T-helper 17 cell (primary cell): ENCODE measurements at regions not wholly inside any gene's neighbourhood (a gene's known extent, or its start where the extent isn't known, plus 50 kb on each side); places are given as distances from the start of the nearest gene placed in this dataset.
"Not testable (repeated sequence)": the region's sequence is repeated elsewhere in the genome, so short reads cannot be mapped to it uniquely, and the experiment has no call there.

ENCODE experiments used
- ATAC-seq: fragments of 150-1000 bp; cut with Tn5 transposase; 2 replicates; pipeline ENCODE4 v1.10.0; 2021; ENCODE audit warnings: mild to moderate bottlenecking, moderate library complexity
- DNase-seq, 3 donors: peaks; one replicate each; pipeline versions ENCODE4 v3.0.0 to v3.0.0-alpha.2; 2020 to 2021
- H3K9me3 ChIP-seq: one replicate; pipeline ENCODE4 v1.7.0; 2013; ENCODE audit warnings: low read length, mild to moderate bottlenecking; ENCODE audit not compliant: control insufficient read depth, poor library complexity, severe bottlenecking
- H3K27ac Mint-ChIP-seq: one replicate; pipeline ENCODE4 v1.8.0; 2022; ENCODE audit warnings: mild to moderate bottlenecking, moderate library complexity, mixed read lengths
- H3K27me3 Mint-ChIP-seq: one replicate; pipeline ENCODE4 v1.8.0; 2022; ENCODE audit warnings: mixed read lengths
- H3K36me3 Mint-ChIP-seq: one replicate; pipeline ENCODE4 v1.8.0; 2022; ENCODE audit warnings: low read depth, mixed read lengths
- H3K4me1 Mint-ChIP-seq: one replicate; pipeline ENCODE4 v1.8.0; 2022; ENCODE audit warnings: mild to moderate bottlenecking, mixed read lengths
- H3K4me3 Mint-ChIP-seq: one replicate; pipeline ENCODE4 v1.8.0; 2022; ENCODE audit warnings: mild to moderate bottlenecking, moderate library complexity, mixed read lengths

DNA sequence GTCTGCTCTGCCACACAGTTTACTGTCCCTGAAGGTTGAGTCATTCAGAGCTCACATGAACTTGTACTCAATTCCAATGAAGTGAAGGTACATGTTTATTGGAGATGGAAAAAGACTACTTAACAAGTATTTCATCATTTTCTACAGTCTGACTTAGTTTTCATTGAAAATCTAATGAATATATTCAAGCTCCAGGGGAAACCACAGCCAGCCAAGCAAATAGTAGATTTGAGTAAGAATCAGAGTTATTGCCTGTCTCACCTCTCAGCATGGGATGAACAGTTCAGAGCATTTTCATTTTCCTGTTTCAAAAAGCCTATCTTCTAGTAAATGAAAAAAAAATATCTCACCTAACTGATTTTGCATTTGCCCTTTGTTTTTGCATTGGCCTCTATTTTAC lies 1249.4 kb upstream of the DIAPH2 start:
- DNase-seq (no peak), ATAC-seq (no peak)
- no peaks in the 10 kb centered on the region for H3K9me3 ChIP-seq
- no peak overlapping the region for H3K4me3 Mint-ChIP-seq
- no peaks in the 10 kb centered on the region for H3K27me3 Mint-ChIP-seq
- H3K36me3 Mint-ChIP-seq = no peaks in the 10 kb centered on the region
- H3K27ac Mint-ChIP-seq = no peak overlapping the region
- H3K4me1 Mint-ChIP-seq = no peaks in the 10 kb centered on the region

DNA sequence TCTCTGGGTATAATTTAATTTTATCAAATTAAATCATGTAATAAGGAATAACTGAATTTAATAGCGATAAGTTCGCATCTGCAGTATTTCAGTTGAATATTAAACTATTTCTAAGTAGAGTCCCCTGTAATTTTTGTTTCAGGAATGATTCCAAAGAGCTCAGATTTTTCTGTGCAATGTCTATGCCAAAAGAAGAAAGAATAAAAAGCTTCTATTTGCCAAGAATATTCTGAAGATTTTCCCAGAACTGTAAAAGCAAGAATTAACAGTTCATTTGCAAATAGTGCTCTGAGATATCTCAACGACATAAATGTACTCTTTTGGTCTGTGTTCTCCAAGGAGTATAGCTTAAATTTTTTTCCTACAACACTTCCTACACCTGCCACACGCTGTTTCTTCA lies 1242.8 kb upstream of the DIAPH2 start:
- H3K4me1 Mint-ChIP-seq = no peaks in the 10 kb centered on the region
- no peaks in the 10 kb centered on the region for H3K36me3 Mint-ChIP-seq

DNA sequence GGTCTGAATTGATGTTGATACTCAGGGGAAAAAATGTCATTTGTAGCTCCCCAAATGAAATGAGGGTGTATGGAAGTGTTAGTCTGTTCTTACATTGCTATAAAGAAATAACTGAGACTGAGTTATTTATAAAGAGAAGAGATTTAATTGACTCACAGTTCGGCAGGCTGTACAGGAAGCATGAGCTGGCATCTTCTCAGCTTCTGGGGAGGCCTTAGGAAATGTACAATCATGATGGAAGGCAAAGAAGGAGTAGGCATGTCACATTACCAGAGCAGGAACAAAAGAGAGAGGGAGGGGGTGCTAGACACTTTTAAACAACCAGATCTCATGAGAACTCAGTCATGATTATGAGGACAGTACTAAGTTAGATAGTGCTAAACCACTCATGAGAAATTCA lies 1199.9 kb upstream of the DIAPH2 start:
- Mint-ChIP-seq H3K27me3 (no peaks in the 10 kb centered on the region), H3K36me3 (no peaks in the 10 kb centered on the region), H3K4me1 (no peaks in the 10 kb centered on the region), H3K27ac (no peak overlapping the region), H3K4me3 (no peak overlapping the region)
- H3K9me3 ChIP-seq = no peaks in the 10 kb centered on the region
- ATAC-seq (no peak), DNase-seq (no peak)

More for the DNA sequence above, 1242.8 kb upstream of the DIAPH2 start:
- no peaks in the 10 kb centered on the region for H3K27me3 Mint-ChIP-seq
- H3K27ac Mint-ChIP-seq = no peak overlapping the region
- ATAC-seq (no peak), DNase-seq (no peak)
- no peak overlapping the region for H3K4me3 Mint-ChIP-seq
- no peaks in the 10 kb centered on the region for H3K9me3 ChIP-seq

DNA sequence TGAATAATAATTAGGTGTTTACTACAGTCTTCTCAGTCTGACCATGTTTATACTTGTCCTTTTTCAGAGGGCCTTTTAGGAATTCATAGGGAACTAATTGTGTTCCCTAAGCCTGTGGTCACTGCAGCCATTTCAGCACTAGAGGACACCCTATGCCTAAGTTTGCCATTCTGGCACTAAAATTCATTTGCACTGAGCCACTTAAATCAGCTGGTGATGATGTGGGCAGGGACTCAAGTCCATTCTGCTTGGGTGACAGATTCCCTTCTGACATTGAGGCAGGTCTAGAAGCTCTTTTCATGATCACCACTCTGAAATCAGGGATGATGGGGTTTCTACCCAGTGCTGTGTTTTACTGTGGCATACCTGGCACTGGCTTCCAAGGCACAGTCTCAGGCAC lies 1178.9 kb upstream of the DIAPH2 start:
- no peaks in the 10 kb centered on the region for H3K36me3 Mint-ChIP-seq
- no peaks in the 10 kb centered on the region for H3K27me3 Mint-ChIP-seq
- H3K4me3 Mint-ChIP-seq = no peak overlapping the region
- H3K4me1 Mint-ChIP-seq = no peaks in the 10 kb centered on the region
- ATAC-seq (no peak), DNase-seq (no peak)
- no peaks in the 10 kb centered on the region for H3K9me3 ChIP-seq
- H3K27ac Mint-ChIP-seq = no peak overlapping the region

DNA sequence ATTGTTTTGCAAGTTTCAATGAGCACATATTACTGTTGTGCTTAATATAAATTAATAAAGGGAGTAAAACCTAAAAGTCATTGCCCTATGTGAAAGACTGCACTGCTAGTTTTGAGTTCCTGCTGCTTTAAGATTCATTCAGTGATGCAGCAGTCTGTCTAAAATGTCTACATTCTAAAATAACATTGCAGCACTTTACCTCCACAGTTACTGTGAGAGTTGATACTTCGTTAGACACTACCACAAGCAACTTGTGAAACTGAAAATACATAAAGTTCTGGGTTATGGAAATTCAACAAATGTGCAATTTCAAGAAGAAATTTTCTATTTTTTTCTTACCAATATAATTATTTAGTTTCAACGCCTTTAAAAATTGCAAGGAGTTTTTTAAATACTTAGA lies 1175.2 kb upstream of the DIAPH2 start:
- H3K36me3 Mint-ChIP-seq = no peaks in the 10 kb centered on the region
- H3K4me3 Mint-ChIP-seq = no peak overlapping the region
- no peak overlapping the region for H3K27ac Mint-ChIP-seq
- H3K27me3 Mint-ChIP-seq = no peaks in the 10 kb centered on the region
- H3K4me1 Mint-ChIP-seq = no peaks in the 10 kb centered on the region
- no peaks in the 10 kb centered on the region for H3K9me3 ChIP-seq
- DNase-seq (no peak), ATAC-seq (no peak)

DNA sequence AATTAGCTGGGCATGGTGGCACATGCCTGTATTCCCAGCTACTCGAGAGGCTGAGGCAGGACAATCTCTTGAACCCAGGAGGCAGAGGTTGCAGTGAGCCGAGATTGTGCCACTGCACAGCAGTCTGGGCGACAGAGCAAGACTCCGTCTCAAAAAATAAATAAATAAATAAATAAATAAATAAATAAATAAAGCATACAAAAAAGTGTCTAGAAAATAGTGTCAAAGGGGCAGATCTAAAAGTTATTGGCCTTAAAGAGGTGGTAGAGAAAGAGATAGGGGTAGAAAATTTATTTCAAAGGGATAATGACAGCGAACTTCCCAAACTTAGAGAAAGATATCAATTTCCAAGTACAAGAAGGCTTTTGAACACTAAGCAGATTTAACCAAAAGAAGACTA lies 1160.6 kb upstream of the DIAPH2 start:
- not testable (repeated sequence) for H3K4me3 Mint-ChIP-seq, H3K9me3 ChIP-seq, DNase-seq, H3K27ac Mint-ChIP-seq, ATAC-seq, H3K4me1 Mint-ChIP-seq, H3K27me3 Mint-ChIP-seq, H3K36me3 Mint-ChIP-seq

DNA sequence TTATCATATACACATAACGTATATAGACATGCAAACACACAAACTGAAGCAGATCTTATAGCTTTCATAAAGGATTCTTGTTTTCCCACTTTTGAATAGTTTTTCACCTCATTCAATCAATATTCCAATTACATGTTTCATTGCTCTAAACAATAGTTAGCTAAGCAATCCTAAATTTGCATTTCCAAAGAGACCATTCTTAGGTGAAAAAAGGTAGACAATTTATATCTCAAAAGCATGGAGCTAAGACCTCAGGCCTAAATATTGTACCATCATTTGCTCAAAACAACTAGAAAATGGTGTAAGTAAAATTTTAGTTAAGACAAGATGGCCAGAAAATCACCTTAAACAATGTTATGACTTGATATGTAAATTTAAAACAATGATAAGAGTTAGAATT lies 1148.5 kb upstream of the DIAPH2 start:
- Mint-ChIP-seq H3K4me3 (no peak overlapping the region), H3K4me1 (no peaks in the 10 kb centered on the region), H3K27ac (no peak overlapping the region), H3K36me3 (no peaks in the 10 kb centered on the region), H3K27me3 (no peaks in the 10 kb centered on the region)
- no peak for DNase-seq
- no peaks in the 10 kb centered on the region for H3K9me3 ChIP-seq
- no peak for ATAC-seq

DNA sequence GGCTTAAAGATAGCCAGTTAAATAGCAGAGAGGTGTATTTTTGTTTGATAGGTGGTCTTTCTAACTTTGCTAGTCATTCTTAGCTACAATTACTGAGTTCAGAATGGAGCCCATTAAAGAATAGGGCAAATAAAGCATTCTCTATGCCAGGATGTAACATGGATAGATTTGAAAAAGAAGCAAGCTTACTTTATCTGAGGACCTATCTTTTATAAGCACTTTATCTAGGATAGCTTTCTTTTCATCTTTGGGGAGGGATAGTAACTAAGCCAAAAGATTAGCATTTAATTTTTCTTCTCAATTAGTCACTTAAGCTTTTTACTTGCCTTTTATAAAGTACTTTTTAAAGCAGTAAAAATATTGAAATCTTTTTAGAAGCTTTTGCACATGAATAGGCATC lies 1148.0 kb upstream of the DIAPH2 start:
- ATAC-seq (no peak), DNase-seq (no peak)
- Mint-ChIP-seq H3K27me3 (no peaks in the 10 kb centered on the region), H3K4me1 (no peaks in the 10 kb centered on the region), H3K27ac (no peak overlapping the region), H3K36me3 (no peaks in the 10 kb centered on the region), H3K4me3 (no peak overlapping the region)
- H3K9me3 ChIP-seq = no peaks in the 10 kb centered on the region

DNA sequence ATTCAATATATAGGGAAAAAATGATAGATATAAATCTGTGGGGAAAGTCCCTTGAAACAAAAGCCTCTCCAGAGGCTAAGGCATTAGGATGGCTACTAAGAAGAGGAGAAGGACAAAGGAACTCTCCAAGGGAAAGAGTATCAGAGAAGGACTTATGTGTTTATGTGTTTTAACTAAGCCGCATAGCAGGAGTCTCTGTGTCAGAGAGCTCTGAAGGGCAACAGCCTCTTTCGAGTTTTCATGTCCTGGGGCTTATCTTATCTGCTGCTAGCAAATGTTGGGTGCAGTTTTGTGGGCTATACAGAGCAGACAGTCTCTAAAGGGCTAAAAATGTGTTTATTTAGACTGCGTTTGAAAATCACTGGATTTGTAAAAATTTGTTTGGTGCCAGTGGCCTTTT lies 1145.6 kb upstream of the DIAPH2 start:
- H3K4me3 Mint-ChIP-seq = no peak overlapping the region
- DNase-seq (no peak), ATAC-seq (no peak)
- H3K27ac Mint-ChIP-seq = no peak overlapping the region
- H3K27me3 Mint-ChIP-seq = no peaks in the 10 kb centered on the region
- no peaks in the 10 kb centered on the region for H3K4me1 Mint-ChIP-seq
- no peaks in the 10 kb centered on the region for H3K36me3 Mint-ChIP-seq
- H3K9me3 ChIP-seq = no peaks in the 10 kb centered on the region

DNA sequence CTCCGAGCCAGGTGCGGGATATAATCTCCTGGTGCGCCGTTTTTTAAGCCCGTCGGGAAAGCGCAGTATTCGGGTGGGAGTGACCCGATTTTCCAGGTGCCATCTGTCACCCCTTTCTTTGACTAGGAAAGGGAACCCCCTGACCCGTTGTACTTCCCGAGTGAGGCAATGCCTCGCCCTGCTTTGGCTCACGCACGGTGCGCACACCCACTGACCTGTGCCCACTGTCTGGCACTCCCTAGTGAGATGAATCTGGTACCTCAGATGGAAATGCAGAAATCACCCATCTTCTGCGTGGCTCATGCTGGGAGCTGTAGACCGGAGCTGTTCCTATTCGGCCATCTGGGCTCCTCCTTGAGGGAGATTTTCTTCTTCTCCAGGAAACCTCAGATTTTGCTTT lies 1135.1 kb upstream of the DIAPH2 start:
- H3K27ac Mint-ChIP-seq, ATAC-seq, DNase-seq, H3K36me3 Mint-ChIP-seq, H3K27me3 Mint-ChIP-seq, H3K4me3 Mint-ChIP-seq, H3K4me1 Mint-ChIP-seq, H3K9me3 ChIP-seq: not testable (repeated sequence)

DNA sequence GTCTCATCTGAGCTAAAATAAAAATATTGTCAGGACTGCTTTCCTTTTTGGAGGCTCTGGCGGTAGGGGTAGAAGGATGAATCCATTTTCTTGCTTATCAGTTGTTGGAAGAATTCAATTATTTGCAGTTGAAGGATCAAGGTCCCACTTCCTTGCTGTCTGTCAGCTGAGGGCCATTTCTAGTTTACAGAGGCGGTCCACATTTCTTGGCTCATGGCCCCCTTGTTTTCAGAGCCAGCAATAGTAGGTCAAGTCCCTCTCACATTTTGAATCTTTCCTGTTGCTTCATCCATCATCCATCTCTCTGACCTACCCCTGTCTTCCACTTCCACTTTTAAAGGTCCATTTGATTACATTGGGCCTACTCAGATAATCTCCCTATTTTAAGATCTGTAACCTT lies 1099.3 kb upstream of the DIAPH2 start:
- ATAC-seq = no peak
- H3K9me3 ChIP-seq = no peaks in the 10 kb centered on the region
- H3K27ac Mint-ChIP-seq = no peak overlapping the region
- no peaks in the 10 kb centered on the region for H3K36me3 Mint-ChIP-seq
- no peak overlapping the region for H3K4me3 Mint-ChIP-seq
- DNase-seq = no peak
- H3K4me1 Mint-ChIP-seq = no peaks in the 10 kb centered on the region
- no peaks in the 10 kb centered on the region for H3K27me3 Mint-ChIP-seq

DNA sequence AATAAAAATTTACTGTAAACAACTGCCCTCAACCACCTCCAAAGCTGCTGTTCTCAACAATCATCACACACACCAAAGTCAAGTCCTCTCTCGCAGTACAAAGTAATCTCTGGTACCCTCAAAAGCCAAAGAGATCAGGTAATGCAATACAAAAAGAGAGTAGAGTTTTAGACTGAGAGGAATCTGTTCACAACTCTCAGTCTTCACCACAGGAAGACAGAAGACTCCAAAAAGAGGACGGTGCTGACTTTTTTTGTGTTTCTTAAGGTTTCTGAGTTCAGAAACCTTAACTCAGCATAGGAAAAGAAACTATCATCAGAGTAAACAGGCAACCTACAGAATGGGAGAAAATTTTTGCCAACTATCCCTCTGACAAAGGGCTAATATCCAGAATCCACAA lies 1072.3 kb upstream of the DIAPH2 start:
- no peak for DNase-seq
- no peak overlapping the region for H3K27ac Mint-ChIP-seq
- H3K4me1 Mint-ChIP-seq = no peaks in the 10 kb centered on the region
- no peak overlapping the region for H3K4me3 Mint-ChIP-seq
- no peaks in the 10 kb centered on the region for H3K27me3 Mint-ChIP-seq
- ATAC-seq = no peak
- no peaks in the 10 kb centered on the region for H3K36me3 Mint-ChIP-seq
- no peaks in the 10 kb centered on the region for H3K9me3 ChIP-seq

DNA sequence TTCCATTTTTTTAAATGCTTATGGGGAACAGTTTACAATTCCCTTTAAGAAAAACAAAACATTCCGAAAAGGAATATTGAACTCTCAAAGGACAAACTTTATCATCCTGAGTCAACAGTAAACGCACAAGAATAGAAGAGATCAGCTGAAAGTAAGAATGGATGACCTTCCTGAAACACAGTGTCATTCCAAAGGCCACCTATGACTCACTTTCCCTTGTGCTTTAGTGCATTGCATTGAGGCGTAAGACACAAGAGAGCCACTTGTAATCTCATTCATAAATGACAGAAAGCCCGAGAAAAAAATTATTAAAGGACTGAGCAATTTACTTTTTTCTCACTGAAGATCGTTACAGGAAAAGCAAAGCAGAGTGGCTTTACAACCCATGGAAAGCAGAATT lies 1062.4 kb upstream of the DIAPH2 start:
- DNase-seq (no peak), ATAC-seq (no peak)
- Mint-ChIP-seq H3K4me3 (no peak overlapping the region), H3K4me1 (no peaks in the 10 kb centered on the region), H3K36me3 (no peaks in the 10 kb centered on the region), H3K27ac (no peak overlapping the region), H3K27me3 (no peaks in the 10 kb centered on the region)
- no peaks in the 10 kb centered on the region for H3K9me3 ChIP-seq

DNA sequence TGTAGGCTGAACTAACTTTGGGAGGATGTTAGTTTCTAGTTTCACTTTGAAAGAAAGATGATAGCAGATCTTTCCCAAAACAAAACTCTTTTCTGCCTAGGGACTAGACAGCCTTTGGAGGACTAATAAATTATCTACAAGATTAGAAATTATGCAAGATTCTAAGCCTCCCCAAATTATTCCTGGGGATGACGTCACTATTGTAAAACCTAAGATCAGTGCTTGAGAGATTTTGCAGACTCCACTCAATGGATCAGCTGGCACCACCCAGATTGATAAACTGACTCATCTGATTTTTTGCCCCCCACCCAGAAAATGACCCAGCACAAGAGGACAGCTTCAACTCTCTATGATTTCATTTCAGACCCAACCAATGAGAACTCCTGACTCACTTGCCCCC lies 1057.9 kb upstream of the DIAPH2 start:
- no peak for DNase-seq
- Mint-ChIP-seq H3K4me1 (no peaks in the 10 kb centered on the region), H3K27ac (no peak overlapping the region), H3K36me3 (no peaks in the 10 kb centered on the region), H3K27me3 (no peaks in the 10 kb centered on the region), H3K4me3 (no peak overlapping the region)
- no peak for ATAC-seq
- H3K9me3 ChIP-seq = no peaks in the 10 kb centered on the region

DNA sequence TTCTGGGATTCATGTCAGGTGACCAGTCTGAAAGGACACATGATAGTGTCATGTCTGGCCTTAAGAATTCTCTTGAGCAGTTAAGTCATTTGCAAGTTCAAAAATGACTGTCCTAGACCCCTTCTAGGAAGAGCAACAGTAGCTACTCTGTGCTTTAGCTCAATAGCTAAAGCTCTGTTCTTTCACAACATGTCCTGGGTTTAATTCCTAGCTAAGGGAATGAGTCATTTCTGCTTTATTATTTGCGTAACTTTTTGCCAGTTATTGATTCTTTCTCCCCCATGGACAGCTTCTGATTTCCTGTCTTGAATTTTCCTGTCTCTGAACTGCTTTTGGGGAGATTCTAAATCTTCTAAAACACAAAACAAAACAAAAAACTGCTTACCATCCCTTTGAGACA lies 1055.8 kb upstream of the DIAPH2 start:
- Mint-ChIP-seq H3K36me3 (no peaks in the 10 kb centered on the region), H3K4me1 (no peaks in the 10 kb centered on the region), H3K27ac (no peak overlapping the region), H3K4me3 (no peak overlapping the region), H3K27me3 (no peaks in the 10 kb centered on the region)
- H3K9me3 ChIP-seq = no peaks in the 10 kb centered on the region
- ATAC-seq = no peak
- DNase-seq = no peak
